ENCODE measurements at regions not wholly inside any gene's neighbourhood (a gene's known extent, or its start where the extent isn't known, plus 50 kb on each side); places are given as distances from the start of the nearest gene placed in this dataset.

GRCh38 chr14:46306267-46306666, 345.3 kb downstream of the RPL10L start:
- WGBS, 2 experiments (ENCODE audit: low coverage in 1 of 2, low lambda C conversion rate in 2 of 2, missing lambda C conversion rate in 2 of 2) = 15 to 28% methylated on average over 2 of the region's 2 CpGs
- Histone ChIP-seq H3K4me2 (ENCODE audit: unreplicated experiment) (no peak overlapping the region), H3K36me3 (ENCODE audit: low read depth) (no peaks in the 10 kb centered on the region), H3K4me3 (no peak overlapping the region), H3K27ac (no peak overlapping the region), H3K79me2 (ENCODE audit: insufficient read depth) (no peaks in the 10 kb centered on the region), H3K9ac (no peak overlapping the region), H4K20me1 (ENCODE audit: insufficient read depth) (no peaks in the 10 kb centered on the region), H3K9me2 (ENCODE audit: insufficient read depth) (no peaks in the 10 kb centered on the region), H3F3A (ENCODE audit: insufficient read depth) (no peaks in the 10 kb centered on the region), H3K4me1 (ENCODE audit: insufficient read depth) (no peaks in the 10 kb centered on the region), H2AFZ (no peak overlapping the region), H3K9me3 (ENCODE audit: low read depth) (no peaks in the 10 kb centered on the region), H3K27me3 (replicated peaks; ENCODE audit: insufficient read depth) (no peaks in the 10 kb centered on the region)
- in situ Hi-C loops (cut with MboI) = no loop called here
- no peak for TF ChIP-seq EZH2phosphoT487 (IDR thresholded peaks at IDR 0.05; ENCODE audit: insufficient read depth, low read depth)
- TF ChIP-seq EZH2 (IDR thresholded peaks at IDR 0.05; ENCODE audit: insufficient read depth, poor library complexity, severe bottlenecking) = no peak
- no peak for DNase-seq

DNA sequence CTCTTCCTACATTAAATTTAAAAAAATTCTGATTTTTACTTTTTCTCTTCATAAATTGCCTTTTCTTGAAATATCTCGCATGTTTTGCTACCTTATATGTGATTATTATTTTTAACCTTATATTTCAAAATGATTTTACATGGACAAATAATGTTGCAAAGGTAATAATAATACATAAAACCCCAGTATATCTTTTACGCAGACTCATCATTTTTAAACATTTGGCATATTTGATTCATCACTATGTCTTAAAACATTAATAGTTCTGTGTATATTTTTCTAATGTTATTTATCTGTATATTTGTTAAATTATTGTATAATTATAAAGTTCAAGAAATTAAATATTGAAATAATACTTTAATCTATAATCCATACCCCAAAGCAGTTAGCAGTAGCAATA, 350.8 kb downstream of the RPL10L start:
- Histone ChIP-seq H3K4me1 (ENCODE audit: insufficient read depth) (no peaks in the 10 kb centered on the region), H3K9ac (no peak overlapping the region), H3K27me3 (replicated peaks; ENCODE audit: insufficient read depth) (no peaks in the 10 kb centered on the region), H3K36me3 (ENCODE audit: low read depth) (no peaks in the 10 kb centered on the region), H3F3A (ENCODE audit: insufficient read depth) (no peaks in the 10 kb centered on the region), H2AFZ (no peak overlapping the region), H3K79me2 (ENCODE audit: insufficient read depth) (no peaks in the 10 kb centered on the region), H3K4me2 (ENCODE audit: unreplicated experiment) (no peak overlapping the region), H3K9me2 (ENCODE audit: insufficient read depth) (no peaks in the 10 kb centered on the region), H3K27ac (no peak overlapping the region), H4K20me1 (ENCODE audit: insufficient read depth) (no peaks in the 10 kb centered on the region), H3K4me3 (no peak overlapping the region), H3K9me3 (ENCODE audit: low read depth) (no peaks in the 10 kb centered on the region)
- in situ Hi-C loops (cut with MboI) = no loop called here
- DNase-seq = no peak
- no peak for TF ChIP-seq EZH2 (IDR thresholded peaks at IDR 0.05; ENCODE audit: insufficient read depth, poor library complexity, severe bottlenecking)
- TF ChIP-seq EZH2phosphoT487 (IDR thresholded peaks at IDR 0.05; ENCODE audit: insufficient read depth, low read depth) = no peak
- WGBS, 2 experiments (ENCODE audit: low coverage in 1 of 2, low lambda C conversion rate in 2 of 2, missing lambda C conversion rate in 2 of 2) = 17 to 19% methylated on average over 2 of the region's 2 CpGs

GRCh38 chr14:46290706-46291105, 360.9 kb downstream of the RPL10L start:
- in situ Hi-C loops (cut with MboI) = no loop called here
- no peak overlapping the region for H2AFZ ChIP-seq
- no peak for DNase-seq
- no peaks in the 10 kb centered on the region for H3K9me2 ChIP-seq (ENCODE audit: insufficient read depth)
- no peak overlapping the region for H3K4me3 ChIP-seq
- H3K27ac ChIP-seq = no peak overlapping the region
- H3K9ac ChIP-seq = no peak overlapping the region
- TF ChIP-seq EZH2 (IDR thresholded peaks at IDR 0.05; ENCODE audit: insufficient read depth, poor library complexity, severe bottlenecking) = no peak
- TF ChIP-seq EZH2phosphoT487 (IDR thresholded peaks at IDR 0.05; ENCODE audit: insufficient read depth, low read depth) = no peak
- H3K27me3 ChIP-seq (replicated peaks; ENCODE audit: insufficient read depth) = no peaks in the 10 kb centered on the region
- no peaks in the 10 kb centered on the region for H3K9me3 ChIP-seq (ENCODE audit: low read depth)
- no peaks in the 10 kb centered on the region for H3K4me1 ChIP-seq (ENCODE audit: insufficient read depth)
- H3K36me3 ChIP-seq (ENCODE audit: low read depth) = no peaks in the 10 kb centered on the region
- no peaks in the 10 kb centered on the region for H3F3A ChIP-seq (ENCODE audit: insufficient read depth)
- no peak overlapping the region for H3K4me2 ChIP-seq (ENCODE audit: unreplicated experiment)
- H4K20me1 ChIP-seq (ENCODE audit: insufficient read depth) = no peaks in the 10 kb centered on the region
- no peaks in the 10 kb centered on the region for H3K79me2 ChIP-seq (ENCODE audit: insufficient read depth)

- no peak for TF ChIP-seq EZH2 (IDR thresholded peaks at IDR 0.05; ENCODE audit: insufficient read depth, poor library complexity, severe bottlenecking)
- TF ChIP-seq EZH2phosphoT487 (IDR thresholded peaks at IDR 0.05; ENCODE audit: insufficient read depth, low read depth) = no peak
- Histone ChIP-seq H3K4me2 (ENCODE audit: unreplicated experiment) (no peak overlapping the region), H3K4me3 (no peak overlapping the region), H3K79me2 (ENCODE audit: insufficient read depth) (no peaks in the 10 kb centered on the region), H3K9me2 (ENCODE audit: insufficient read depth) (no peaks in the 10 kb centered on the region), H3K27ac (no peak overlapping the region), H3K4me1 (ENCODE audit: insufficient read depth) (no peaks in the 10 kb centered on the region), H3F3A (ENCODE audit: insufficient read depth) (no peaks in the 10 kb centered on the region), H3K9ac (no peak overlapping the region), H2AFZ (no peak overlapping the region), H3K27me3 (replicated peaks; ENCODE audit: insufficient read depth) (no peaks in the 10 kb centered on the region), H3K36me3 (ENCODE audit: low read depth) (no peaks in the 10 kb centered on the region), H3K9me3 (ENCODE audit: low read depth) (no peaks in the 10 kb centered on the region), H4K20me1 (ENCODE audit: insufficient read depth) (no peaks in the 10 kb centered on the region)
- no peak for DNase-seq
- in situ Hi-C loops (cut with MboI) = no loop called here
- 15 to 33% methylated on average over 1 of the region's 1 CpG for WGBS, 2 experiments (ENCODE audit: low coverage in 1 of 2, low lambda C conversion rate in 2 of 2, missing lambda C conversion rate in 2 of 2)
Measured at GRCh38 chr14:46279776-46280175, 371.8 kb downstream of the RPL10L start.

- Histone ChIP-seq H3K36me3 (ENCODE audit: low read depth) (no peaks in the 10 kb centered on the region), H3K9me3 (ENCODE audit: low read depth) (no peaks in the 10 kb centered on the region), H2AFZ (no peak overlapping the region), H4K20me1 (ENCODE audit: insufficient read depth) (no peaks in the 10 kb centered on the region), H3K4me1 (ENCODE audit: insufficient read depth) (no peaks in the 10 kb centered on the region), H3K79me2 (ENCODE audit: insufficient read depth) (no peaks in the 10 kb centered on the region), H3K9ac (no peak overlapping the region), H3K27me3 (replicated peaks; ENCODE audit: insufficient read depth) (no peaks in the 10 kb centered on the region), H3K27ac (no peak overlapping the region), H3K4me2 (ENCODE audit: unreplicated experiment) (no peak overlapping the region), H3F3A (ENCODE audit: insufficient read depth) (no peaks in the 10 kb centered on the region), H3K4me3 (no peak overlapping the region), H3K9me2 (ENCODE audit: insufficient read depth) (no peaks in the 10 kb centered on the region)
- in situ Hi-C loops (cut with MboI) = no loop called here
- no peak for DNase-seq
- 22 to 23% methylated on average over 6 of the region's 6 CpGs for WGBS, 2 experiments (ENCODE audit: low coverage in 1 of 2, low lambda C conversion rate in 2 of 2, missing lambda C conversion rate in 2 of 2)
- no peak for TF ChIP-seq EZH2phosphoT487 (IDR thresholded peaks at IDR 0.05; ENCODE audit: insufficient read depth, low read depth)
- TF ChIP-seq EZH2 (IDR thresholded peaks at IDR 0.05; ENCODE audit: insufficient read depth, poor library complexity, severe bottlenecking) = no peak
Measured at GRCh38 chr14:46279327-46279726, 372.3 kb downstream of the RPL10L start.
